ENCODE measurements at regions not wholly inside any gene's neighbourhood (a gene's known extent, or its start where the extent isn't known, plus 50 kb on each side); places are given as distances from the start of the nearest gene placed in this dataset.
"Not testable (repeated sequence)": the region's sequence is repeated elsewhere in the genome, so short reads cannot be mapped to it uniquely, and the experiment has no call there.

DNA sequence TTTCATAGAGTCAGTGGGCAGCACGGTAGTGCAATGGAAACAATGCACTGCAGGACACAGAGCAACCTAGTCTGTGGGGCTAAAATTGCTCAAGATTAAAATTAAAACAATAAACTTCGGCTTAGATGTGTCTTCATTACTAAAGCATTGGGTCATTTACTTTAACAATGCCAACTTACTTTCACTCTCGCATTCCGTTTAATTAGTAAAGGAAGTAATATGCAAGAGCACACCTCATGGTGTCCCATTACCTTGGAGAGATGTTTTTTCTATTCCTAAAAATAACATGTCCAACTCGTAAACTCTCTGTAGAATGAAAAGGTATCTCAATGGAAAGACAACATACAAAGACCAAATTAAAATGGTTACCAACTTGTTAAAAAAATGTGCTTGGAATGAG lies 738.4 kb downstream of the PCDH17 start:
- TF ChIP-seq, protein P1, sequence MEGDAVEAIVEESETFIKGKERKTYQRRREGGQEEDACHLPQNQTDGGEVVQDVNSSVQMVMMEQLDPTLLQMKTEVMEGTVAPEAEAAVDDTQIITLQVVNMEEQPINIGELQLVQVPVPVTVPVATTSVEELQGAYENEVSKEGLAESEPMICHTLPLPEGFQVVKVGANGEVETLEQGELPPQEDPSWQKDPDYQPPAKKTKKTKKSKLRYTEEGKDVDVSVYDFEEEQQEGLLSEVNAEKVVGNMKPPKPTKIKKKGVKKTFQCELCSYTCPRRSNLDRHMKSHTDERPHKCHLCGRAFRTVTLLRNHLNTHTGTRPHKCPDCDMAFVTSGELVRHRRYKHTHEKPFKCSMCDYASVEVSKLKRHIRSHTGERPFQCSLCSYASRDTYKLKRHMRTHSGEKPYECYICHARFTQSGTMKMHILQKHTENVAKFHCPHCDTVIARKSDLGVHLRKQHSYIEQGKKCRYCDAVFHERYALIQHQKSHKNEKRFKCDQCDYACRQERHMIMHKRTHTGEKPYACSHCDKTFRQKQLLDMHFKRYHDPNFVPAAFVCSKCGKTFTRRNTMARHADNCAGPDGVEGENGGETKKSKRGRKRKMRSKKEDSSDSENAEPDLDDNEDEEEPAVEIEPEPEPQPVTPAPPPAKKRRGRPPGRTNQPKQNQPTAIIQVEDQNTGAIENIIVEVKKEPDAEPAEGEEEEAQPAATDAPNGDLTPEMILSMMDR (IDR thresholded peaks at IDR 0.05; ENCODE audit: unreplicated experiment), result no peak
- Mint-ChIP-seq H3K36me3 (ENCODE audit: insufficient read depth, unreplicated experiment) (no peaks in the 10 kb centered on the region), H3K4me1 (ENCODE audit: low read depth, unreplicated experiment) (no peaks in the 10 kb centered on the region), H3K27me3 (ENCODE audit: unreplicated experiment) (no peaks in the 10 kb centered on the region), H3K4me3 (ENCODE audit: low read depth, unreplicated experiment) (no peak overlapping the region), H3K27ac (ENCODE audit: unreplicated experiment) (no peak overlapping the region), H3K9me3 (ENCODE audit: low read depth, unreplicated experiment) (no peaks in the 10 kb centered on the region)
- BruUV-seq (replicated peaks), result no TSS peak
- CTCF ChIA-PET, result no interaction called here
- DNase-seq, result no peak
- intact Hi-C loops (cut with micrococcal nuclease; ENCODE audit: unreplicated experiment), result no loop called here

DNA sequence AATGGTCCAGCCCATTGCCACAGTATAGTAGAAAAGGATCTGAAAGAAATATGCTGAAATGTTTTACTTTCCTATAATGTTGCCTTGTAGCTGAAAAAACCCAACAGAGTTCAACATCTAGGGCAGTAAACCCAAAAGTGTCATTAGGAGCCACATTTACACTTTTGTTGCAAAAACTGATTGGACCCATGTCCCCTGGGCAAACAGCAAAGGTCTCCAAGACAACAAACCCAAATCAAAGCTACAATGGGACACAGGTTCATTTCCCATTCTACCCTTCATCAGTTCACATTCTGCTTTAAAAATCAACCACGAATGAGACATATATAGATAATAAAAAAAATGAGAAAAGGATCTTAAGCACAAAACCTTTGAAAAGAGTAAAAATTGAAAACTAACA lies 744.8 kb downstream of the PCDH17 start:
- CTCF ChIA-PET, result no interaction called here
- H3K4me3 Mint-ChIP-seq (ENCODE audit: low read depth, unreplicated experiment), result no peak overlapping the region
- BruUV-seq (replicated peaks), result no TSS peak
- DNase-seq, result no peak
- no peak overlapping the region for H3K27ac Mint-ChIP-seq (ENCODE audit: unreplicated experiment)
- no peaks in the 10 kb centered on the region for H3K36me3 Mint-ChIP-seq (ENCODE audit: insufficient read depth, unreplicated experiment)
- intact Hi-C loops (cut with micrococcal nuclease; ENCODE audit: unreplicated experiment), result no loop called here
- TF ChIP-seq, protein P1 (IDR thresholded peaks at IDR 0.05; ENCODE audit: unreplicated experiment), result no peak
- H3K9me3 Mint-ChIP-seq (ENCODE audit: low read depth, unreplicated experiment), result no peaks in the 10 kb centered on the region
- no peaks in the 10 kb centered on the region for H3K27me3 Mint-ChIP-seq (ENCODE audit: unreplicated experiment)
- no peaks in the 10 kb centered on the region for H3K4me1 Mint-ChIP-seq (ENCODE audit: low read depth, unreplicated experiment)

DNA sequence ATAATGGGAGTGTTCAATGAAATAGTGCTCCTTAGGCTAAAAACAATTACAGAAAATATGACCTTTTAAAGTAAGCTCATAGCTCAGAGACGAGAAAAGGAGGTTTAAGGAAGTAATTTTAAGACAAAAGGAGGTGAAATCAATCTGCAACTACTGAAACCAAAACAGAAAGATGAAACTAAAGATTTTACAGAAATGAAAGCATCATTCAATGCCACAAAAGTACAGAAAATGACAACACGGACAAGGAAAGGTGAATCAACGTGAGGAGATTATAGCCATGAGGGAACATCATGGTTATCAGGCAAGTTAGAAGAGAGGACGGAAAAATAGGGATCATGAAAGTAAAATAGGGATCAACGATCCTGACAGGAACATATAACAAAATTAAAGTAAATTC lies 745.2 kb downstream of the PCDH17 start:
- intact Hi-C loops (cut with micrococcal nuclease; ENCODE audit: unreplicated experiment), result no loop called here
- no peaks in the 10 kb centered on the region for H3K27me3 Mint-ChIP-seq (ENCODE audit: unreplicated experiment)
- CTCF ChIA-PET, result no interaction called here
- DNase-seq, result no peak
- H3K4me1 Mint-ChIP-seq (ENCODE audit: low read depth, unreplicated experiment), result no peaks in the 10 kb centered on the region
- TF ChIP-seq, protein P1 (IDR thresholded peaks at IDR 0.05; ENCODE audit: unreplicated experiment), result no peak
- H3K9me3 Mint-ChIP-seq (ENCODE audit: low read depth, unreplicated experiment), result no peaks in the 10 kb centered on the region
- no peaks in the 10 kb centered on the region for H3K36me3 Mint-ChIP-seq (ENCODE audit: insufficient read depth, unreplicated experiment)
- BruUV-seq (replicated peaks), result no TSS peak
- H3K4me3 Mint-ChIP-seq (ENCODE audit: low read depth, unreplicated experiment), result no peak overlapping the region
- H3K27ac Mint-ChIP-seq (ENCODE audit: unreplicated experiment), result no peak overlapping the region

DNA sequence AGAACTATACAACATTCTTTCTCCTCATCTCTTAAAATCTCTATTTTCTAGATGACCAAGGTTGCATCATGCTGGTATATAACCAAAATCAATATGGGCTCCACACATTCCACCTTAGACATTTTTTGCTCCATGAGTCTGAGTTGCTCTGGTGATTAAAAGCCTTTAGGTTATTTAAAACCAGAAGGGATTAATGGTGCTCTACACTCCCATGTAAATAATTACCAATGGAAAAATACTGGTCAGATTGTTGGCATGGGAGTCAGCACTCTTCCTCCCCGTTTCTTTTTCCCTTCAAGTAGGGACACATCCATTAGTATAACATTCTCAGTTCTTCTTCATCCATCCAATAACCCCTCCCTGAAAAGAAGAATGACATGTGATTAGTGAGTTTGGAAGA lies 747.7 kb downstream of the PCDH17 start:
- BruUV-seq (replicated peaks), result no TSS peak
- H3K9me3 Mint-ChIP-seq (ENCODE audit: low read depth, unreplicated experiment), result no peaks in the 10 kb centered on the region
- no peak overlapping the region for H3K4me3 Mint-ChIP-seq (ENCODE audit: low read depth, unreplicated experiment)
- no peak for DNase-seq
- H3K4me1 Mint-ChIP-seq (ENCODE audit: low read depth, unreplicated experiment), result no peaks in the 10 kb centered on the region
- H3K27ac Mint-ChIP-seq (ENCODE audit: unreplicated experiment), result no peak overlapping the region
- no peaks in the 10 kb centered on the region for H3K36me3 Mint-ChIP-seq (ENCODE audit: insufficient read depth, unreplicated experiment)
- TF ChIP-seq, protein P1 (IDR thresholded peaks at IDR 0.05; ENCODE audit: unreplicated experiment), result no peak
- no peaks in the 10 kb centered on the region for H3K27me3 Mint-ChIP-seq (ENCODE audit: unreplicated experiment)
- CTCF ChIA-PET, result no interaction called here
- intact Hi-C loops (cut with micrococcal nuclease; ENCODE audit: unreplicated experiment), result no loop called here

DNA sequence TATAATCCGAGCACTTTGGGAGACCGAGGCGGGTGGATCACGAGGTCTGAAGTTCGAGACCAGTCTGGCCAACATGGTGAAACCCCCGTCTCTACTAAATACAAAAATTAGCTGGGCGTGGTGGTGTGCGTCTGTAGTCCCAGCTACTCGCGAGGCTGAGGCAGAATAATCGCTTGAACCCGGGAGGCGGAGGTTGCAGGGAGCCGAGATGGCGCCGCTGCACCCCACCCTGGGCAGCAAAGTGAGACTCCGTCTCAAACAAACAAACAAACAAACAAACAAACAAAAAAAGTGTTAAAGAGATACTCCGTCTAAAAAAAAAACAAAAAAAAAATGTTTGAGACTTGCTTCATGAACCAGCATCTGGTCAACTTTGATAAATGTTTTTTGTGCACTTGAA lies 753.8 kb downstream of the PCDH17 start:
- H3K36me3 Mint-ChIP-seq (ENCODE audit: insufficient read depth, unreplicated experiment); intact Hi-C loops (cut with micrococcal nuclease; ENCODE audit: unreplicated experiment); H3K4me1 Mint-ChIP-seq (ENCODE audit: low read depth, unreplicated experiment); H3K4me3 Mint-ChIP-seq (ENCODE audit: low read depth, unreplicated experiment); H3K27ac Mint-ChIP-seq (ENCODE audit: unreplicated experiment); H3K9me3 Mint-ChIP-seq (ENCODE audit: low read depth, unreplicated experiment); BruUV-seq (replicated peaks); H3K27me3 Mint-ChIP-seq (ENCODE audit: unreplicated experiment); DNase-seq; CTCF ChIA-PET: not testable (repeated sequence)
